ENCODE measurements at regions not wholly inside any gene's neighbourhood (a gene's known extent, or its start where the extent isn't known, plus 50 kb on each side); places are given as distances from the start of the nearest gene placed in this dataset.

DNA sequence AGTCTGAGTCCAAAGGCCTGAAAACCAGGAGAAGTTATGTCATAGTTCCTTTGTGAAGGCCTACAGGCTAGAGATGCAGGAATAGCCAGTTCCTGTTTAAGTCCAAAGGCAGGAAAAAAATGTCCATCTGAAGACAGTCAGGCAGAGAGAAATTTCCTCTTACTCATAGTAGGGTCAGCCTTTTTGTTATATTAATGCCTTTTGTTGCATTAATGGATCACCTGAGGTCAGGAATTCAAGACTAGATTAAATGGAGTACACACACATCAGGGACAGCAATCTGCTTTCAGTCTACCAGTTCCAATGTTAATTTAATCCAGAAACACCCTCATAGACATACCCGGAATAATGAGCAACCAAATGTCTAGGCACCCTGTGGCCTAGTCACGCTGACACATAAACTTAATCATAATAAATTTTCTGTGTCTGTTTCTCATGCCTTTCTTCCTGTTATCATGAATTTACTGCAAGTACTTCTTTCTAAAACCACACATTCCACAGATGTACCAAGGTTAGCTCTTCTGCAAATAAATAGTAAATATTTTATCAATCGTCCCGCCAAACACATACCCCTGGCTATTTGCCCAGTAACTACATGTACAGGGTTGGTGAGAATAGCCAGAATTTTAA lies 703.9 kb downstream of the EFNA5 start:
- H2AFZ ChIP-seq (ENCODE audit: low read length): no peak overlapping the region
- peak overlapping the region in 2 of 3 experiments; percentile 8 to 80; a peak in 3 of 7 replicates for H3K27ac Mint-ChIP-seq

More for the DNA sequence above, 703.9 kb downstream of the EFNA5 start:
- Histone ChIP-seq H3K27ac (ENCODE audit: insufficient read length, low read depth, low read length) (no peak overlapping the region), H3K79me1 (ENCODE audit: insufficient read depth, low read depth, low read length, poor library complexity, severe bottlenecking) (no peaks in the 10 kb centered on the region), H3K79me2 (ENCODE audit: insufficient read depth, low read length) (no peaks in the 10 kb centered on the region), H3K18ac (ENCODE audit: insufficient read length, low read depth, low read length) (no peak overlapping the region), H2BK120ac (ENCODE audit: low read depth, low read length, poor library complexity, severe bottlenecking) (no peak overlapping the region), H3K4me1 (ENCODE audit: insufficient read depth, low read length) (peaks cover 3% of the 10 kb centered on the region; the same call in 1 of the 2 replicates), H3T11ph (ENCODE audit: low read length) (no peak overlapping the region), H3K23ac (ENCODE audit: insufficient read length, low read depth, low read length) (no peak overlapping the region), H3K56ac (ENCODE audit: insufficient read length, low read depth, low read length) (no peak overlapping the region), H4K8ac (replicated peaks; ENCODE audit: insufficient read length, low read depth, low read length) (no peak overlapping the region), H3K9me3 (ENCODE audit: control insufficient read depth, low read depth, low read length) (no peaks in the 10 kb centered on the region), H3K4me2 (ENCODE audit: insufficient read depth, insufficient read length, low read length) (no peak overlapping the region), H2BK15ac (ENCODE audit: low read depth, low read length) (no peak overlapping the region), H3K23me2 (ENCODE audit: insufficient read length, low read depth, low read length, poor library complexity, severe bottlenecking) (no peaks in the 10 kb centered on the region), H3K27me3 (ENCODE audit: insufficient read depth, low read length) (no peaks in the 10 kb centered on the region), H3K9ac (ENCODE audit: extremely low read depth, insufficient read length, low read length) (no peak overlapping the region), H3K14ac (ENCODE audit: insufficient read depth, low read length) (no peak overlapping the region), H2BK12ac (ENCODE audit: insufficient read length, low read depth, low read length) (no peak overlapping the region), H4K5ac (ENCODE audit: insufficient read length, low read depth, low read length) (no peak overlapping the region), H2BK20ac (ENCODE audit: low read depth, low read length, poor library complexity, severe bottlenecking) (no peak overlapping the region), H4K91ac (ENCODE audit: insufficient read length, low read depth, low read length) (no peak overlapping the region), H2AK5ac (ENCODE audit: insufficient read length, low read length) (no peak overlapping the region), H4K20me1 (ENCODE audit: control insufficient read depth, insufficient read depth, insufficient read length) (no peaks in the 10 kb centered on the region), H2BK5ac (ENCODE audit: insufficient read length, low read length) (no peak overlapping the region), H3K4ac (ENCODE audit: low read depth, low read length) (no peak overlapping the region)
- peaks cover 13 to 25% (median 16%) of the 10 kb centered on the region in 3 experiments; a peak in 6 of 7 replicates for H3K36me3 Mint-ChIP-seq (ENCODE audit: insufficient read depth in 1 of 3, low read depth in 3 of 3)
- peaks cover 3 to 7% of the 10 kb centered on the region in 2 experiments; a peak in 3 of 4 replicates for H3K4me1 Mint-ChIP-seq
- no peak for DNase-seq
- no CpG with 5 or more reads among the region's 4 CpGs for WGBS (ENCODE audit: extremely low coverage, insufficient read length, low lambda C conversion rate)
- TF ChIP-seq CTCF (conservative IDR thresholded peaks at IDR 0.05): no peak
- H3K4me3 Mint-ChIP-seq: no peak overlapping the region
- H3K9me3 Mint-ChIP-seq: peaks cover 2 to 3% of the 10 kb centered on the region in 2 experiments; a peak in 3 of 5 replicates
- no peaks in the 10 kb centered on the region for H3K27me3 Mint-ChIP-seq (ENCODE audit: low read depth)
